SH-SY5Y (cell line): ENCODE measurements at regions not wholly inside any gene's neighbourhood (a gene's known extent, or its start where the extent isn't known, plus 50 kb on each side); places are given as distances from the start of the nearest gene placed in this dataset.

Experiments used
- GATA2 ChIP-seq: IDR thresholded peaks from 2 replicates; pipeline ENCODE4 v1.6.1; 2011; ENCODE audit warnings: mild to moderate bottlenecking, low read depth, low read length
- GATA3 ChIP-seq: IDR thresholded peaks from 2 replicates; pipeline ENCODE4 v1.6.1; 2011; ENCODE audit warnings: low read depth, mild to moderate bottlenecking, low read length, moderate library complexity

GRCh38 chr9:110105107-110105506 is 102.9 kb downstream of the C9orf152 start:
- TF ChIP-seq GATA2 (no peak), GATA3 (no peak)
